ENCODE measurements at regions not wholly inside any gene's neighbourhood (a gene's known extent, or its start where the extent isn't known, plus 50 kb on each side); places are given as distances from the start of the nearest gene placed in this dataset.

DNA sequence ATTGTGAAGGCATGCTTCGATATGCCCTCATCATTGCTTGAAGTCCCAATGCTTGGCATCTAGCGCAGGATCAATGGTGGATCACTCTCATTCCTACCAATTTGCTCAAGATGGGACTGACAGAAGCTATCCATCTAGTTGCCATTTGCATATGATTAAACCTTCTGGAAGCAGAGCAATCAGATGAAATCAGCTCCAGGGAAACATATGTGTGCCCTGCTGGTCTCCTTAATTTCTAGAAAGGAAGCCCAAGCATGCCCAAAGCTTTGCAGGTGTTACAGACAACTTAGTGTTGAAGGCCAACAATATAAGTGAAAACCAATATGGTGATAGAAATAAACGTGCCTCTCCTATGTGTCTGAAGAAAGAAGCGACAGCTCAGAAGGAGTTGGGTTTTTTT is 350.0 kb upstream of the ERCC4 start:
- TF ChIP-seq, protein P1, sequence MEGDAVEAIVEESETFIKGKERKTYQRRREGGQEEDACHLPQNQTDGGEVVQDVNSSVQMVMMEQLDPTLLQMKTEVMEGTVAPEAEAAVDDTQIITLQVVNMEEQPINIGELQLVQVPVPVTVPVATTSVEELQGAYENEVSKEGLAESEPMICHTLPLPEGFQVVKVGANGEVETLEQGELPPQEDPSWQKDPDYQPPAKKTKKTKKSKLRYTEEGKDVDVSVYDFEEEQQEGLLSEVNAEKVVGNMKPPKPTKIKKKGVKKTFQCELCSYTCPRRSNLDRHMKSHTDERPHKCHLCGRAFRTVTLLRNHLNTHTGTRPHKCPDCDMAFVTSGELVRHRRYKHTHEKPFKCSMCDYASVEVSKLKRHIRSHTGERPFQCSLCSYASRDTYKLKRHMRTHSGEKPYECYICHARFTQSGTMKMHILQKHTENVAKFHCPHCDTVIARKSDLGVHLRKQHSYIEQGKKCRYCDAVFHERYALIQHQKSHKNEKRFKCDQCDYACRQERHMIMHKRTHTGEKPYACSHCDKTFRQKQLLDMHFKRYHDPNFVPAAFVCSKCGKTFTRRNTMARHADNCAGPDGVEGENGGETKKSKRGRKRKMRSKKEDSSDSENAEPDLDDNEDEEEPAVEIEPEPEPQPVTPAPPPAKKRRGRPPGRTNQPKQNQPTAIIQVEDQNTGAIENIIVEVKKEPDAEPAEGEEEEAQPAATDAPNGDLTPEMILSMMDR (conservative IDR thresholded peaks at IDR 0.05) = no peak
- no peak for TF ChIP-seq ZFX (IDR thresholded peaks at IDR 0.05)
